GM19025 (cell line): ENCODE measurements at regions not wholly inside any gene's neighbourhood (a gene's known extent, or its start where the extent isn't known, plus 50 kb on each side); places are given as distances from the start of the nearest gene placed in this dataset.

Experiments used
- ATAC-seq: cut with Tn5 transposase; IDR thresholded peaks from one replicate; pipeline ENCODE4 v1.9.1; 2021; ENCODE audit warnings: mild to moderate bottlenecking, low read depth, moderate library complexity; ENCODE audit not compliant: unreplicated experiment

DNA sequence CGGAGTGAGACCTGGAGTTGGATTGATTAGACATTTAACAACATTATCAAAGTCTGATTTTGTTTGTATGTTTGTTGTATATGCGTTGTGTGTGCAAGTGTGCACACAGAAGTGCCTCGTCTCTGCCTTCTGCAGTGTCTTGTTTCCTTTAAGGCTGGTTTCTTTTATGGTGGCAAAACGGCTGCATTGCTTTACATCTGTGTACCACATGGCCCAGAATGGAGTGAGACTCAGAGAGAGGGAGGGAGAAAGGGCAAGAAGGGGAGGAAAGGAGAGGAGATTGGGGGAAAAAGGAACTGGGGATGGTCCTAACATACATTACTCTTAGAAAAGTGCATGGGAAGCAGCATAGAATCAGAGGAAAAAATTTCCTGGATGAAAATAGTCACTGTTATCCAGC is 99.7 kb upstream of the WLS start:
- ATAC-seq: no peak

- ATAC-seq: no peak
Observed at GRCh38 chr1:68331117-68331865, 99.0 kb upstream of the WLS start.

- ATAC-seq: no peak
Observed at GRCh38 chr1:68330391-68330790, 98.1 kb upstream of the WLS start.

DNA sequence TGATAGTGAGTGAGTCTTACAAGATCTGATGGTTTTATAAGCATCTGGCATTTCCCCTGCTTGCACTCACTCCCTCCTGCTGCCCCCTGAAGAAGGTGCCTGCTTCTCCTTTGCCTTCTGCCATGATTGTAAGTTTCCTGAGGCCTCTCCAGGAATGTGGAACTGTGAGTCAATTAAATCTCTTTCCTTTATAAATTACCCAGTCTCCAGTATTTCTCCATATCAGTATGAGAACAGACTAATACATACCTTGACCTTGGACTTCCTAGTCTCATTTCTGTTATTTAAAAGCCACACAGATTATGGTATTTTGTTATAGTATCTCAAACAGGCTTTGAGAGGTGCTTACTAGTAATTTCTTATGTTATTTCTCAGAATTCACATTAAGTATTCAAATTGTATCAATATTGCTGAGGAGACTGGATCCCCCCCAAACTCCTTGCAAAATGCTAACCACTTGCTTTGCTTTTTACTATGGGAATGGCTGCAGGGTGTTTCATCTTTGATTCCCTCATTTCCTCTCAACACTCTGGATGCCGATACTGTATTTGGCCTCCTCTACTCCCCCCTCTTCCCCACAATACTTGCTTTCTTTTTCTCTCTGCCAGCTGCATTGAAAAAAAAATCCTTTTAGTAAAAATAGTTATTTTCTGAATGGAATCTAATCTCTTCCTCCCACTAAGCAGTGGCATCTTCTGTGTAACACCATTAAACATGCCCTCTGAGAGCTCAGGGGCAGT is 96.9 kb upstream of the WLS start:
- ATAC-seq: no peak

DNA sequence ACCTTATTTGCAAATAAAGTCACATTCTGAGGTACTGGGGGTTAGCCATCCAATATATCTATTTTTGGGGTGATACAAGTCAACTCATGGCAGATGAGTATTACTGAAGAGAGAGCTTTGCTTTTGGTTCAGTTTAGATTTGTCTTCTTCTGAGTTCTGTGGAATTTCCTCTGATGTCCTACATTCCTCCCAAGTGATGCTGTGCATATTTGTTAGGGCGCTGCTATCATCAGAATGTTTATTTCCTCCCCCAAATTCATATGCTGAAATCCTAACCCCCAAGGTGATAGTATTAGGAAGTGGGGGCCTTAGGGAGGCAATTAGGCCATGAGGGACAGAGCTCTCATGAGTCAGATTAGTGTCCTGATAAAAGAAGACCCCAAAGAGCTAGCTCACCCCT is 96.2 kb upstream of the WLS start:
- no peak for ATAC-seq

DNA sequence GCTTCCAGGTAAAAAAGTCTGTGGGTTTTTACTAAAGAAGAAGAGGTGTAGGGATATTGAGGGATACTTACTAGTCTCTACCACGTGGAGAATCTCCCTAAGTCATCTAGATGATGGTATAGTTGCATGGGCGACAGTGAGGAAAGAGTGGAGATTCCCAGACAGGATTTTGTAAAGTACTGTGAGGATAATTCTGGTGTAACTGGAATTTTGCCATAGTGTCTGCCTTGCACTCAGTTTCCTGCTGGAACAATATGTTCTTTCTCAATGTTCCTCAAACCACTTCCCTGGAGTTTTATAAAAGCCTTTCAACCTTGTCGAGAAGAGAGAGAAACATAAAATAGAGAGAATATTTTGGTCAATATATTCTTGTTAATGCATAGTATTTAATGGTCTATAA is 95.1 kb upstream of the WLS start:
- no peak for ATAC-seq

- ATAC-seq: no peak
Observed at GRCh38 chr1:68326481-68326880, 94.2 kb upstream of the WLS start.

DNA sequence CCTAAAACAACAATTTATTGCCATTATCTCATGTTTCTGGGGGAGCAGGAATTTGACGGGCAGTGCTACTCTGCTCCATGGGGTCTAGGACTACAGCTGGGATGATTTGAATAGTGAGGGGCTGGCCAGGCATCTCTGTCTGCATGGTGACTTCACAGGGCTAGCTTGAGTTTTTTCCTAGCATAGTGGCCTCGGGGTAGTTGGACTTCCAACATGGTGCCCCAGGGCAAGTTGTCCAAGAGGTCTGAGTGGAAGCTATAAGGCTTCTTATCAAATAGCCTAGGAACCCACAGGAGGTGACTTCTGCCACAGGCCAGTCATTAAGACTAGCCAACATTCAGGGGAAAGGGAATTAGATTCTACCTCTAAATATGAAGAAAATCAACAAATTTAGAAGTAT is 92.0 kb upstream of the WLS start:
- ATAC-seq: no peak

DNA sequence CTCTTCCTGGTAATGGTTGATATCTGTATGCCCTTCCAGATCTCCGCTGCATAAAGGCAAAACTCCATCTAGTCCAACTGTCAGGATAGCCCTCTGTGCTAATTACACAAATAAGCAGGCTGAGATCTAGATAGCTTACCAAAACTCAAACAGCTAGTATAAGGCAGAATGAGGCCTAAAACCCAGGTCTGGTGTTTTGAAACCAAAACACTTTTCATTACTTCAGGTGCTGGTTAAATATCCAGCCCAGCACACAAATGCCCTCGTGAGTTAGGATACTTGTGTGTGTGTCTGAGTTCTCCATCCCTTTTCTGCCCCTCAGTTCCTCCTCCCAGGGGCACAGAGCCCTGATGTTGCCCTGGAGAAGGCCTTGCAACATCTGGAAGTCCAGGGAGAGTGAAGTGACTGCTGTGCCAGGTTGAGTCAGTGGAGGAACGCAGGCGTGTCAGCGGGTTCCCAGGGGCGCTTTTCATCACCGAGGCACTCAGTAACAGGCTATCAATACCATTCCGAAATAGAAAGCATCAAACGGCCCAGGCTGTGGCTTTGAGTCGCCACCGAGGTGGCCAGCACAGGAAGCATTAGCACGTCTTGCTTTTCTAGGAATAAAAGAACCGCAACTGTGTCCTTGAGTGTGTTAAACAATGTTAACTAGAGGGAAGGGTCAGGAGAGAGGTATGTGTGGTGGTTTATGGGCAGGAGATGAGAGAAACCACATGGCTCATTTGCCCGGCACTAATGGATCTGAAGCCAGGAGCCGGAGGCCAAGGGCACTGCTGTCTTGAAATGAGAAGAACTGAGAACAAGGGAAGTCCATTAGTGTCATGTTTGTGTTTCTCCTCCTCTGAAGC is 90.7 kb upstream of the WLS start:
- no peak for ATAC-seq

DNA sequence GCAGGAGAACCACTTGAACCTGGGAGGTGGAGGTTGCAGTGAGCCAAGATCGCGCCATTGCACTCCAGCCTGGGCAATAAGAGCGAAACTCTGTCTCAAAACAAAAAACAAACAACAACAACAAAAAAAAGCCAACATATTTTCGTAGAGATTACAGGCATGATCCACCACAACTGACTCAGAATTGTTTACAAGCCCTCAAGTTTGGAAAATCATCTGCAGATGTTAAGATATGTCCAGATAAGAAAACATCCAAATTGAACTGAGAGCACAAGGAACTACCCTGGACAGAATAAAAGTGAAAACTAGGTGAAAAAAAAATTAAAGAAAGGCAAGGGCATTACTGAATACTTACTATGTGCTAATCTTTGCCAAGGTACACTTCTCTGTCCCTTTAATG is 89.8 kb upstream of the WLS start:
- no peak for ATAC-seq

DNA sequence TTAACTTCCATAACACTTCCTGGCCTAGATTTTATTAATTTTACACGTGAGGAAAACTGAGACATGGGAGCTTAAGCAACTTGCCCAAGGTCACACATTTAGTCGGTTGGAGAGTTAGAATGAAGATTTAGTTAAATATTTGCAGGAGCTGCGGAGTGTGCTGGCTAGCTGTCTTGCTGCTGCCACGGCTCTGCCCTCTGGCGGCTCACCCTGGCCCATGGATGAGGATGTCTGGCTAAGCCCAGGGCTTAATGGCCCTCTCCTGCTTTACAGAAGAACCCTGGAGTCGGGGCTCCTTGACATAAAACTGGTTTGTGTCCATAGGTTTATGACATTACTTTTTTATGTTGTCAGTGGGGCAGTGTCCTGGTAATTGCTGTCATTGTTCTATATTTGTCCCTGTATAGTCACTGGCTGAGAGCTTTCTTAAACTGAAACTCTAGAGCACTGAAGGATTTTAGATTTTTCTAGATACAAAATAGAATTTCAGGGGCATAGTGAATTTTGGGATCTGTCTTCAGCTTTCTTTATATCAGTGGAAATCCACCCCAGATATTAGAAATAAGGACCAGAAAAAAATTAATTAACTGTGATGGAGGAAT is 88.9 kb upstream of the WLS start:
- no peak for ATAC-seq

DNA sequence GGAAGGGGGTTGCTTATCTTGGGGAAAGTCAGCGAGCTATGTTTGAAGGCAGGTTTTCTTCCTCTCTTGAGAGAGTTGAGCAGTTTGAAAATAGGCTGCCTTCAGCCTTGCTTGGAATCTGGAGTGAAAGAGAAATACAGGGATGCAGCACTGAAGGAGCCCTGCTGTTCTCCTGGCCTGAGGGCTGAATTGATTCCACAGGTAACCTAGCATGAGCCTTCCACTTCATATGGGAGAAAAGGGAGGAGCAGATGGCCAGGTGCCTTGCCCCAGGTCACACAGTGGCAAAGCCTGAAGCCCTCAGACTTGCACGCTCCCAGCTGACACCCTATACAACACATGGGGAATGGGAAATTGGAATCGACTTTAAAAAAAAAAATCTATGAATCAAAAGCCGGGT is 88.0 kb upstream of the WLS start:
- ATAC-seq: no peak

- ATAC-seq: no peak
Observed at GRCh38 chr1:68319907-68320306, 87.6 kb upstream of the WLS start.

DNA sequence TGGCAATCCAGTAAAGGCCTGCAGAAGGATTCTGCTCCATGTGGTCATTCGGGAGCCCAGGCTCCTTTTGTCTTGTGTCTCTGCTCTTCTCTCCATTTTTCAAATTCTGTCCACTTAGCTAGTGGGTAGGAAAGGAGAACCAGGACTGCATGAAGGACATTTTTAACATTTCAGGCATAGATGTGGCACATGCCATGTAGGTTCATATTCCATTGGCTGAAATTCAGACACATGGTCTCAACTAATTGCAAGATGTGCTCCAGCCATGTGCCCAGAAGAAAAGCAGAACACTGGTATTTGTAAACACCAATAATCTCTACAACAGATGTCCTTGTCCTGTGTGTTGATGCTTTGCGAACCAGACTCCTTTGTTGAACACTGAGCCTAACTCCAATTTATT is 85.2 kb upstream of the WLS start:
- no peak for ATAC-seq

- ATAC-seq: no peak
Observed at GRCh38 chr1:68314151-68314780, 81.9 kb upstream of the WLS start.

- ATAC-seq: no peak
Observed at GRCh38 chr1:68313735-68314134, 81.4 kb upstream of the WLS start.

DNA sequence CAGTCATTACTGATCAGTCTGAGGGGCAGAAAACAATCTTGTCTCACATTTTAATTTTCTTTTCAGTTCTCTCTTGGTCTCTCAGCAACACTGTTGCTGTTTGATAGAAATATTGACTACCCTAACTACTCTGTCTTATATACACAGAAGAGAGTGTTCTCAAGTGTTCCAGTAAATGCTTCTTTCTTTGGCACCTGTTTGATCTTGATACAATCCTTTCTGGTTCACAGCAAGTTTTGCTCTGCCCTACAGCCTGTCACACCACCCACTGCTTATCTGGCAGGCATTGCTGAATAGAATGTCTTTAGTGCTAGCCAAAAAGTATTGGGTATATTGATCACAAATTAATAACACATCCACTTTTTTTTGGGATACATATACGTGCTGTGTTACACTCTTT is 75.7 kb upstream of the WLS start:
- no peak for ATAC-seq

DNA sequence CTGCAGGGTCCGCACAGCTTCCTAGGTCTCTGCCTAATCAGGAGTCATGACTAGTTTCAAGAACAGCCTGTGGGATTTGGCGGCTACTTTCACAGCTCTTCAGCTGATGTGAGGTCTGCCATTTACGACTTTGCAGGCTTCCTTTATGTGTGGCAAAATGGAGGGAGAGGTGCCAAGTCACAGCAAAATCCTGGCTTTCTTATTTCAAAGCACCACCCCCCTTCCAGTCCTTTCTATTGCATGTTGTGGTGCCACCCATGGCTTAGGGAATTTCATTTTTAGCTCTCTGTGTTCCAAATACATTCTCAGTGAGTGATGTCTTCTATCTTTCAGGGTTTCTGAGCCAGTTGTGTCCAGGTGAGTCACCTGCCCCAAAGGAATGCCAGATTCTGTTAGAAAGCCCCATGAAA is 75.1 kb upstream of the WLS start:
- no peak for ATAC-seq

DNA sequence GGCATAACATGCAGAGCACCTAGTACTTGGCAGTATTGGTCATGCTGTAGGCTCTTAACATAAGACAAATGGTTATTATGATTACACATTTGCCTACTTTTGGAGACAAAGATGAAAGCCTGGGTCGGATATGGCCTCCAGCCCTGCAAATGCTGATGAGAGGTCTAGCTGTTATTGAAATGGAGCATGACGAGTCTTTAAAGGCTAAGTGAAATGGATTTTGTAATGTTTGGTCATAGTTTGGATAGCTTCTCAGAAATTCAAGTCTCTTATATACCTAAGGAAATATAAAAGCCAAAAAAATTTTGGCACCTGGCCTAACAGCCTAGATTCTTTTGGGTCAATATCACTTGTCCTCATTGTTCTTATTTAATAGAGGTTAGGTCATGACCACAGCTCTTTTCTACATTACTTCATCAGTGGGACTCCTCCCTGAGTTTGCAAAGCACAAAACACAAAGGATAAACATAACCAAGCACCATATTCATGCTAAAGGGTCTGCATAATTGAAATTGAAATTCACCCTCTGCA is 69.2 kb upstream of the WLS start:
- no peak for ATAC-seq

- ATAC-seq: no peak
Observed at GRCh38 chr1:68294367-68295066, 62.2 kb upstream of the WLS start.
